ENCODE measurements at regions not wholly inside any gene's neighbourhood (a gene's known extent, or its start where the extent isn't known, plus 50 kb on each side); places are given as distances from the start of the nearest gene placed in this dataset.

DNA sequence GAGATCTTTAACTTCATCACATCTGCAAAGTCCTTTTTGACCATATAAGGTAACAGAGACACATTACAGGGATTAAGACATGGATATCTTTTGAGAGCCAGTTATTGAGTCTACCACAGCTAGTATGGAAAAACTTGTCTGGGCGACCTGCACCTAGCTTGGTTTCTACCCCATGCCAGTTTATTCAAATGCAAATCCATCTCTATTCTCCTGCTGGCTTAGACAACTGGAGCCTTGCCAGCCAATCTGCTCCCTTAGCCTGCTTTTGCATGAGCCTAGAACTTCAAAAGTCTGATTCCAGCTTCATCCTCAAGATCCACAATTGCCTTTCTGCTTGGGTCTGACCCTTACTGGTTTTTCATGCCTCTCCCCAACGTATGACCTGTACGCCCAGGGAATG lies 212.0 kb upstream of the AFF2 start:
- TF ChIP-seq, protein P1, sequence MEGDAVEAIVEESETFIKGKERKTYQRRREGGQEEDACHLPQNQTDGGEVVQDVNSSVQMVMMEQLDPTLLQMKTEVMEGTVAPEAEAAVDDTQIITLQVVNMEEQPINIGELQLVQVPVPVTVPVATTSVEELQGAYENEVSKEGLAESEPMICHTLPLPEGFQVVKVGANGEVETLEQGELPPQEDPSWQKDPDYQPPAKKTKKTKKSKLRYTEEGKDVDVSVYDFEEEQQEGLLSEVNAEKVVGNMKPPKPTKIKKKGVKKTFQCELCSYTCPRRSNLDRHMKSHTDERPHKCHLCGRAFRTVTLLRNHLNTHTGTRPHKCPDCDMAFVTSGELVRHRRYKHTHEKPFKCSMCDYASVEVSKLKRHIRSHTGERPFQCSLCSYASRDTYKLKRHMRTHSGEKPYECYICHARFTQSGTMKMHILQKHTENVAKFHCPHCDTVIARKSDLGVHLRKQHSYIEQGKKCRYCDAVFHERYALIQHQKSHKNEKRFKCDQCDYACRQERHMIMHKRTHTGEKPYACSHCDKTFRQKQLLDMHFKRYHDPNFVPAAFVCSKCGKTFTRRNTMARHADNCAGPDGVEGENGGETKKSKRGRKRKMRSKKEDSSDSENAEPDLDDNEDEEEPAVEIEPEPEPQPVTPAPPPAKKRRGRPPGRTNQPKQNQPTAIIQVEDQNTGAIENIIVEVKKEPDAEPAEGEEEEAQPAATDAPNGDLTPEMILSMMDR (IDR thresholded peaks at IDR 0.05), result no peak
- no peak for TF ChIP-seq POLR2A (IDR thresholded peaks at IDR 0.05)

All from Peyer's patch (tissue), 4 donors.